Muscle of leg (tissue), 3 donors: ENCODE measurements at regions not wholly inside any gene's neighbourhood (a gene's known extent, or its start where the extent isn't known, plus 50 kb on each side); places are given as distances from the start of the nearest gene placed in this dataset.
A peak's percentile ranks its signal among the peaks of the same experiment; 100 is the strongest.
"Not testable (repeated sequence)": the region's sequence is repeated elsewhere in the genome, so short reads cannot be mapped to it uniquely, and the experiment has no call there.

Experiments
- DNase-seq: peaks from one replicate; pipeline ENCODE4 v3.0.0; 2013
- H3K27ac ChIP-seq: one replicate; pipeline ENCODE4 v1.5.1; 2013; ENCODE audit warnings: mild to moderate bottlenecking, low read length, control low read depth
- H3K27me3 ChIP-seq: one replicate; pipeline ENCODE4 v1.6.1; 2013; ENCODE audit warnings: low read length; ENCODE audit not compliant: control insufficient read depth, insufficient read depth
- H3K36me3 ChIP-seq: one replicate; pipeline ENCODE4 v1.6.1; 2013; ENCODE audit warnings: low read length; ENCODE audit not compliant: control insufficient read depth, insufficient read depth
- H3K4me1 ChIP-seq: one replicate; pipeline ENCODE4 v1.6.1; 2013; ENCODE audit warnings: low read length; ENCODE audit not compliant: control insufficient read depth, insufficient read depth
- H3K4me3 ChIP-seq: one replicate; pipeline ENCODE4 v1.5.1; 2013; ENCODE audit warnings: low read length, control low read depth
- H3K9me3 ChIP-seq: replicated peaks from 2 replicates; pipeline ENCODE4 v1.6.1; 2013; ENCODE audit warnings: low read depth, low read length; ENCODE audit not compliant: control insufficient read depth
- WGBS: methylation state at CpG from one replicate; pipeline ENCODE4 v1.1.5; 2013; ENCODE audit warnings: missing lambda C conversion rate; ENCODE audit not compliant: insufficient coverage; 5-methylcytosine and 5-hydroxymethylcytosine counted together

DNA sequence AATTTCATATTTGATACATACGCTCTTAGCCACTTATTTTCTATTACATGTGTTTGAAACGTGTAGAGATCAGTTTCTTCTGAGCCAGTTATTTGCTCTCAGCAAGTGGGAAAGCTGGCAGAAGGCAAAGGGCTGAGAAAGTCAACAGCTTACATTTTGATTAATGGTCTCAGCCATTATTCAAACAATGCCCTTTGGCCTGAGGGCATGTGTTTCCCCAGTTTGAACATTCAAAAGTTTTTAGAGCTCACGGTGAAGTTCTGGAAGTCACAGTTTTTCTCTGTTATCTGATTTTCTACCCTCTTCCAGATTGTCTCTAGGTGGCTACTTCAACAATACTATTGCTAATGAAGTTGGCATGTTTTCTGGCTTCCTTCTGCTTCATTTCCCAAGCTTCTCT is 591.8 kb upstream of the CPEB2 start:
- WGBS: no CpG with 5 or more reads among the region's 3 CpGs
- Histone ChIP-seq H3K4me1 (no peaks in the 10 kb centered on the region), H3K36me3 (no peaks in the 10 kb centered on the region), H3K27ac (no peak overlapping the region), H3K9me3 (no peaks in the 10 kb centered on the region), H3K4me3 (no peak overlapping the region), H3K27me3 (no peaks in the 10 kb centered on the region)
- no peak for DNase-seq

DNA sequence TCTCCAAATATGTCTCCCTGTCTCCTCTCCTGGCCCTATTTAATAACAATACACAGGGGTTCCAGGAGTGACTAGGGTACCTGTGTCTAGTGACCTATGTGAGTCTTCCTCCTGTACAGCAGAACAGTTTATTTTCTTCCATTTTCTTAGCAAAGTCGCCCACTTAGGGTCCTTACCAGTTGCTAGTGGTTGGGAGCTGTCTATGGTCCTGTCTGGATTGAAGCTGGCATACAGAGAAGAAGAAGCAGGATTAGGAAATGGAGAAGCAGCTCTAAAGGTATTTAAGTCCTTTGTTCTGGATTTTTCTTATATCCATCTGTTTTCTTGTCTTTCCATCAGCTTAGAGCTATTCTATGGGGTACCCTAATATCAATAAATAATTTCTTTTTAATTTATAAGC is 587.1 kb upstream of the CPEB2 start:
- H3K27me3 ChIP-seq: no peaks in the 10 kb centered on the region
- no peaks in the 10 kb centered on the region for H3K36me3 ChIP-seq
- no peaks in the 10 kb centered on the region for H3K9me3 ChIP-seq
- H3K4me3 ChIP-seq: no peak overlapping the region
- no peaks in the 10 kb centered on the region for H3K4me1 ChIP-seq
- no CpG with 5 or more reads among the region's 1 CpG for WGBS
- DNase-seq: peak; percentile 20
- no peak overlapping the region for H3K27ac ChIP-seq

DNA sequence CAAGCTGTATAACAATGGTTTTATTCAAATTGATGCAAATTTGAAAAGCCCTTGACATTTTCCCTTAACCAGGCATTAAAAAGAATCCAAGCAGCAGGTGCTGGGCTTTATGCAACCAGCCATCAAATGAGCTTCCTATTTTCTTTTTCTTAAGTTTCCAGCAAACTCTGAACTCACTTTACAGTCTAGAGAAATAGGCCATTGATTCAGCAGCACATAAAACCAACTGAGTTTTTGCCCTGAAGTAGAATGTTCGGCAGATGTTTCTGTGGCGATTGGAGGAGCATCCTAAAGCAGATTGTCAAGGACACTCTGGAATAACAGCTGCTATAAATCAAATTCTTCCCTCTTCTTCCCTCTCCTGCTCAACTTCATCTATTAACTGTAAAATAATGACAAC is 582.8 kb upstream of the CPEB2 start:
- no peak for DNase-seq
- Histone ChIP-seq H3K4me3 (no peak overlapping the region), H3K27ac (no peak overlapping the region), H3K4me1 (no peaks in the 10 kb centered on the region), H3K9me3 (no peaks in the 10 kb centered on the region), H3K27me3 (no peaks in the 10 kb centered on the region), H3K36me3 (no peaks in the 10 kb centered on the region)
- 69% methylated on average over 2 of the region's 2 CpGs for WGBS

DNA sequence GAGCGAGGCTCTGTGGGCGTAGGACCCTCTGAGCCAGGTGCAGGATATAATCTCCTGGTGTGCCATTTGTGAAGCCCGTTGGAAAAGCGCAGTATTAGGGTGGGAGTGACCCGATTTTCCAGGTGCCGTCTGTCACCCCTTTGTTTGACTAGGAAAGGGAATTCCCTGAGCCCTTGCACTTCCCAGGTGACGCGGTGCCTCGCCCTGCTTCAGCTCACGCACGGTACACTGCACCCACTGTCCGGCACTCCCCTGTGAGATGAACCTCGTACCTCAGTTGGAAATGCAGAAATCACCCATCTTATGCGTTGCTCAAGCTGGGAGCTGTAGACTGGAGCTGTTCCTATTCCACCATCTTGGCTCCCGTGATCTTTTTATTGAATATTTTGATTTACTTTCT is 576.0 kb upstream of the CPEB2 start:
- not testable (repeated sequence) for H3K4me3 ChIP-seq, H3K27ac ChIP-seq, H3K4me1 ChIP-seq, H3K27me3 ChIP-seq, H3K9me3 ChIP-seq, H3K36me3 ChIP-seq, DNase-seq
- WGBS: 95% methylated on average over 11 of the region's 15 CpGs

DNA sequence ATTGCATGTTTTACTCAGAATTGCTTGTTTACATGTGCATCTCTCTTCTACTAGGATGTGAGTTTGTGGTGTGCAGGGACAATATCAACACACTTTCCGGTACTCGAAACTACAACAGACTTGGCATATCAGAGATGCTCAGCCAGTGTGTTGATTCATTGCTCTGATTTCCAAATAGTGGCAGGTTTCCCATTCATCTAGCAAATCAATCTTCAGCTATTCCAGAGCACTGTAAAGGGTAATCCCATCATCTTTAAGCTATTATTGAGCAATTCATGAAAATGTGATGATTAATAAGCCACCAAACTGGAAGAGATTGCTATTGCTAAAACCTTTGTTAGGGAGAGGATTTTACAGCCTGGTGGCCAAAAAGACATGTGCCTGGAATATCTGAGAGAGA is 574.2 kb upstream of the CPEB2 start:
- Histone ChIP-seq H3K9me3 (peaks cover 2% of the 10 kb centered on the region), H3K4me3 (no peak overlapping the region), H3K36me3 (no peaks in the 10 kb centered on the region), H3K4me1 (no peaks in the 10 kb centered on the region), H3K27ac (no peak overlapping the region), H3K27me3 (no peaks in the 10 kb centered on the region)
- WGBS: no CpG with 5 or more reads among the region's 2 CpGs
- DNase-seq: no peak

DNA sequence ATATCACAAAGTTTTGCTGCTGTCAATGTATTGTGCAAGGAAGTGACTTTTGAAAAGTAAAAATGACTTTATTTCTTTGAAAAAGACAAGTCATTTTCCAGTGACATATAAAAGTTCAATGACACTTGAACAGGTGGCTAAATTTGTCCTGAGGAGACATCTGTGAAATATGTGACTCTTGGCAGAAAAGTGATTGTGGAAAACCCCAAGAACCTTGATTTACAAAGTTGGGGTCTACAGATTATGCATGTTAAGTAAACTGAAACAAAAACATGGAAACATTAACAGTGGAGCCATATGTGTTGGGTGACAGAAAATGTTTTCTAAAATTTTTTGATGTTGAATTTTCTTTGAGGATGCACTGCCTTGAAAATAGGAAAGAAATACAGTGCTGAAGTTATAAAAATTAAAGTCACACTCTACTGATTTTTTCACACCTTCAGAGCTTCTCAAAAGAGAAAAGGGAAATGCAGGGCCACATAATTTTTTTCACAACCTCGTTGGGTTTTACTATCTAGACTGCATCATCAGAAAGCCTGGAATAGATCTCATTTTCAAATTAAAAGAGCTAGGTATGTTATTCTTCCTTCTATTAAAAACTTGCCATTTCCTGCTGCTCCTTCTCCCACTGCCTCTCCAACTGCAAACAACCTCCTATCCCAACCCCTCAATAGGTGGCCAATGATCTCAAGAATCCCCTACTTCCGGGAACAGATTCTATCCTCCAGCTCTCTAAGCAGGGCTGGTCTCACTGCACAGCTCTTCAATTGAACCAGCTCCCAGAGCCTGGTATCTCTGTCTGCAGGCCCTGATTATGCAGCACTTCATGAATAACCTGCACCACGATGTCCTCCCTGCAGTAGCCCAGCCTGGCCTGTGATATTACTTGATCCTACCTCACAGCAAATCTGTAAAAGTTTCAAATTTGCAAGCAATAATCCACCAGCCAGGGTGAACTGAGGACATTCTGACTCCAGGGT is 570.8 kb upstream of the CPEB2 start:
- Histone ChIP-seq H3K9me3 (peaks cover 2% of the 10 kb centered on the region), H3K27ac (no peak overlapping the region), H3K4me1 (no peaks in the 10 kb centered on the region), H3K27me3 (no peaks in the 10 kb centered on the region), H3K36me3 (no peaks in the 10 kb centered on the region), H3K4me3 (no peak overlapping the region)
- 41% methylated on average over 2 of the region's 3 CpGs for WGBS
- no peak for DNase-seq

DNA sequence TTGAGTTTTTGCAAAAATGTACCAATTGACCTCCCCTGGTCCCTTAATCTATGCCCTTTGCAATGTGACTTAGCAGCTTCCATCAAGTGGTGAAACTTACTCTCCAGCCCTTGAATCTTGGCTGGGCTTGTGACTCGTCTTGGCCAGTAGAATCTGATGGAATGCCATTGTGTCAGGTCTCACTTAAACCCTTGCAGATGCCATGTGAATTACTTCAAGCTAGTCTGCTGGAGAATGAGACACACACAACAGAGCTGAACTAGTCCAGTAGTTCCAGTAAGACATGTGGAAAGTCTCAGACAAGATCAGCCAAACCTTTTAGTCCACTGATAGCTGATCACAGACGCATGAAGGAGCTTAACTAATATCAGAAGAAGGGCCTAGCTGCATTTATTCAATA is 567.8 kb upstream of the CPEB2 start:
- Histone ChIP-seq H3K27ac (no peak overlapping the region), H3K36me3 (no peaks in the 10 kb centered on the region), H3K4me3 (no peak overlapping the region), H3K27me3 (no peaks in the 10 kb centered on the region), H3K4me1 (no peaks in the 10 kb centered on the region), H3K9me3 (no peaks in the 10 kb centered on the region)
- WGBS: 71% methylated on average over 1 of the region's 2 CpGs
- DNase-seq: no peak

DNA sequence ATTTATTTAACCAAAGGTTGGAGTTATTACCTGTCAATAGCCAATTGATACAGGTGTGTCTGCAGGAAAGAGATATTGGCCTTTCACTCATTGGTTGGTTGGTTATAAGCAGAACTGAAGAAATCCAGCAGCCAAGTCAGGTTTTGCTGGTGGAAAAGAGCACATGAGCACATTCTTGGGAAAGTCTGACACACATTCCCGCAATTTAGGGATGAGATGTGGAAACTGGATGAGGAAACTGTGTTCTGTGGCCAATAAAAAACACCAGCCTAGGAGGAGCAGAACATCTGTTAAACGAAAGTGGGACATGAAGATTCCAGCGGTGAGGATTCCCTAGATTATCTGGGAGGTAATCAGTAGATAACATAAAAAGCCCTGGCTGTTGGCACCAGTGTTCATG is 567.4 kb upstream of the CPEB2 start:
- Histone ChIP-seq H3K9me3 (no peaks in the 10 kb centered on the region), H3K27ac (no peak overlapping the region), H3K4me1 (no peaks in the 10 kb centered on the region), H3K4me3 (no peak overlapping the region), H3K36me3 (no peaks in the 10 kb centered on the region), H3K27me3 (no peaks in the 10 kb centered on the region)
- WGBS: 54% methylated on average over 2 of the region's 3 CpGs
- no peak for DNase-seq

DNA sequence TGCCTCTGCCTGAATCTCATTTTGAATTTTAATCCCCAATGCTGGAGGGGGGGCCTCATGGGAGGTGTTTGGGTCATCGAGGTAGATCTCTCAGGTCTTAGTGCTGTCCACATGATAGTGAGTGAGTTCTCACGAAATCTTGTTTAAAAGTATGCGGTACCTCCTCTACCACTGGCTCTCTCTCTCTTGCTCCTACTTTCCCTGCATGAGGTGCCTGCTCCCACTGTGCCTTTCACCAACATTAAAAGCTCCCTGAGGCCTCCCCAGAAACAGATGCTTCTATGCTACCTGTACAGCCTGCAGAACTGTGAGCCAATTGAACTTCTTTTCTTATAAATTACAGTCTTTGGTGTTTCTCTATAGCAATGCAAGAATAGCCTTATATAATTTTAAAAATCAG is 560.7 kb upstream of the CPEB2 start:
- no peaks in the 10 kb centered on the region for H3K36me3 ChIP-seq
- no peak for DNase-seq
- WGBS: 92% methylated on average over 2 of the region's 3 CpGs
- no peak overlapping the region for H3K27ac ChIP-seq
- no peak overlapping the region for H3K4me3 ChIP-seq
- no peaks in the 10 kb centered on the region for H3K27me3 ChIP-seq
- no peaks in the 10 kb centered on the region for H3K4me1 ChIP-seq
- no peaks in the 10 kb centered on the region for H3K9me3 ChIP-seq

DNA sequence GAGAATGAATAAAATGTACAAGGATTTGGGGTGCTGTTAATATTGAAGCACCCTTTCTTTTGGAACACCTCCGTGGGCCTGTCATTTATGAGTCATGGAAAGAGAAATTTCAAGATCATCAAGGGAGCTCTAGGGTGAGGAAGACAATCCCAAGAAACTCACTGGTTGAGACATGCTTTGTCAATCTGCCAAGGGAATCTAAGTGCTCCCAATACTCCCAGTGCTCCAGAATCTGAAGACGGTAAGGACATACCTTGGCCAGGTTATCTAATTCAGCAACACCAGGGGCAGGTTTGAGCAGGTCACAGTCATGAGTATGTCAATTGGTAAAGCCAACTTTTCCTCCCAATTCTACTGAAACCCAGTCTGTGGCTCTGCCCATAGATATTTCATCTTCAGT is 556.4 kb upstream of the CPEB2 start:
- Histone ChIP-seq H3K4me1 (no peaks in the 10 kb centered on the region), H3K4me3 (no peak overlapping the region), H3K27me3 (no peaks in the 10 kb centered on the region), H3K36me3 (no peaks in the 10 kb centered on the region), H3K27ac (no peak overlapping the region), H3K9me3 (no peaks in the 10 kb centered on the region)
- no peak for DNase-seq
- 73% methylated on average over 2 of the region's 2 CpGs for WGBS
